ENCODE measurements at regions not wholly inside any gene's neighbourhood (a gene's known extent, or its start where the extent isn't known, plus 50 kb on each side); places are given as distances from the start of the nearest gene placed in this dataset.
"Not testable (repeated sequence)": the region's sequence is repeated elsewhere in the genome, so short reads cannot be mapped to it uniquely, and the experiment has no call there.

- peak; percentile 11 for DNase-seq (ENCODE audit: low spot score)
- H3K4me3 ChIP-seq (ENCODE audit: low read depth, low read length, poor library complexity, severe bottlenecking); CTCF ChIA-PET; BruUV-seq (replicated peaks); intact Hi-C loops (cut with micrococcal nuclease; ENCODE audit: unreplicated experiment); H3K36me3 ChIP-seq (ENCODE audit: insufficient read depth, low read length, poor library complexity, severe bottlenecking); H3K4me1 ChIP-seq (ENCODE audit: insufficient read depth, low read length, poor library complexity, severe bottlenecking); H3K9me3 ChIP-seq (ENCODE audit: low read depth, low read length, poor library complexity, severe bottlenecking); H3K27me3 ChIP-seq (replicated peaks; ENCODE audit: insufficient read depth, low read depth, low read length, poor library complexity); POLR2A ChIA-PET (ENCODE audit: low non-redundant PET); H3K27ac ChIP-seq (ENCODE audit: low read depth, low read length, poor library complexity, severe bottlenecking): not testable (repeated sequence)
- TF ChIP-seq CTCF (conservative IDR thresholded peaks at IDR 0.05; ENCODE audit: low read depth, low read length) = 0 out of 2 replicates have a peak, but pooled peaks have one; percentile 33
Observed at GRCh38 chr12:8373744-8374143, 82.0 kb upstream of the CLEC6A start.

- CTCF ChIA-PET; intact Hi-C loops (cut with micrococcal nuclease; ENCODE audit: unreplicated experiment); POLR2A ChIA-PET (ENCODE audit: low non-redundant PET); H3K4me1 ChIP-seq (ENCODE audit: insufficient read depth, low read length, poor library complexity, severe bottlenecking); BruUV-seq (replicated peaks); H3K27ac ChIP-seq (ENCODE audit: low read depth, low read length, poor library complexity, severe bottlenecking); H3K9me3 ChIP-seq (ENCODE audit: low read depth, low read length, poor library complexity, severe bottlenecking); H3K4me3 ChIP-seq (ENCODE audit: low read depth, low read length, poor library complexity, severe bottlenecking); H3K36me3 ChIP-seq (ENCODE audit: insufficient read depth, low read length, poor library complexity, severe bottlenecking); DNase-seq (ENCODE audit: low spot score); H3K27me3 ChIP-seq (replicated peaks; ENCODE audit: insufficient read depth, low read depth, low read length, poor library complexity): not testable (repeated sequence)
Observed at GRCh38 chr12:8375122-8375521, 80.6 kb upstream of the CLEC6A start.

- POLR2A ChIA-PET (ENCODE audit: low non-redundant PET); intact Hi-C loops (cut with micrococcal nuclease; ENCODE audit: unreplicated experiment); CTCF ChIA-PET; H3K27ac ChIP-seq (ENCODE audit: low read depth, low read length, poor library complexity, severe bottlenecking); H3K27me3 ChIP-seq (replicated peaks; ENCODE audit: insufficient read depth, low read depth, low read length, poor library complexity); H3K4me3 ChIP-seq (ENCODE audit: low read depth, low read length, poor library complexity, severe bottlenecking); BruUV-seq (replicated peaks); H3K36me3 ChIP-seq (ENCODE audit: insufficient read depth, low read length, poor library complexity, severe bottlenecking); DNase-seq (ENCODE audit: low spot score); H3K9me3 ChIP-seq (ENCODE audit: low read depth, low read length, poor library complexity, severe bottlenecking); H3K4me1 ChIP-seq (ENCODE audit: insufficient read depth, low read length, poor library complexity, severe bottlenecking): not testable (repeated sequence)
Observed at GRCh38 chr12:8377756-8378155, 78.0 kb upstream of the CLEC6A start.

DNA sequence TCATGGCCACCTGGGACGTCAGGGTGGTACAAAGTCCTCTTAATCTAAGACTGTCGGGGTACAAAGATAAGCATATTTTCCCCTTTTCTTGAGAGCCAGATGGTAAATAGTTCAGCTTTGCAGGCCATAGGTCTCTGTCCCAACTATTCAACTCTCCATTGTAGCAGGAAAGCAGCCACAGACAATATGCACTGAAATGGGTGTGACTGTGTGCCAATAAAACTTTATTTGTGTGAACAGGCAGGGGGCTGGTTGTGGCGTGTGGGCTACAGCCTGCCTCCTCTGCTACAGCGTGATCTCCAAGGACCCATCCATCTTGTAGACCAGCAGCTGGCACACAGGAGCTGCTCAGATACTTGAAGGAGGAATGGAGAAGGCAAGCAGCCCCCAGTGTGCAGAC is 73.2 kb upstream of the CLEC6A start:
- H3K27ac ChIP-seq (ENCODE audit: low read depth, low read length, poor library complexity, severe bottlenecking); intact Hi-C loops (cut with micrococcal nuclease; ENCODE audit: unreplicated experiment); POLR2A ChIA-PET (ENCODE audit: low non-redundant PET); CTCF ChIA-PET; H3K9me3 ChIP-seq (ENCODE audit: low read depth, low read length, poor library complexity, severe bottlenecking); H3K4me1 ChIP-seq (ENCODE audit: insufficient read depth, low read length, poor library complexity, severe bottlenecking); BruUV-seq (replicated peaks); H3K4me3 ChIP-seq (ENCODE audit: low read depth, low read length, poor library complexity, severe bottlenecking); H3K36me3 ChIP-seq (ENCODE audit: insufficient read depth, low read length, poor library complexity, severe bottlenecking); DNase-seq (ENCODE audit: low spot score); H3K27me3 ChIP-seq (replicated peaks; ENCODE audit: insufficient read depth, low read depth, low read length, poor library complexity): not testable (repeated sequence)

DNA sequence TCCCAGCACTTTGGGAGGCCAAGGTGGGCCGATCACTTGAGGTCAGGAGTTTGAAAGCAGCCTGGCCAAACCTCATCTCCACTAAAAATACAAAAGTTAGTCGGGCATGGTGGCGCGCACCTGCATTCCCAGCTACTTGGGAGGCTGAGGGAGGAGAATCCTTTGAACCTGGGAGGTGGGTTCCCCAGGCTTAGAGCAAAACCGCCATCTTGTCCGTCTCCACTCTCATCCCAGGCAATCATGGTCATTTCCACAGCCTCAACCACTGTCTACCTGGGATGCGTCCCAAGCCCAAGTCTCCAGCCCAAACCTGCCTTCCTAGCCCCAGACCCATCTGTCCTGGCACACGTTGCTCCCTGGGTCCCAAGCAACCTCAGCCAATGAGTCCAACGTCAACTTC is 71.1 kb upstream of the CLEC6A start:
- POLR2A ChIA-PET (ENCODE audit: low non-redundant PET); CTCF ChIA-PET; BruUV-seq (replicated peaks): not testable (repeated sequence)

DNA sequence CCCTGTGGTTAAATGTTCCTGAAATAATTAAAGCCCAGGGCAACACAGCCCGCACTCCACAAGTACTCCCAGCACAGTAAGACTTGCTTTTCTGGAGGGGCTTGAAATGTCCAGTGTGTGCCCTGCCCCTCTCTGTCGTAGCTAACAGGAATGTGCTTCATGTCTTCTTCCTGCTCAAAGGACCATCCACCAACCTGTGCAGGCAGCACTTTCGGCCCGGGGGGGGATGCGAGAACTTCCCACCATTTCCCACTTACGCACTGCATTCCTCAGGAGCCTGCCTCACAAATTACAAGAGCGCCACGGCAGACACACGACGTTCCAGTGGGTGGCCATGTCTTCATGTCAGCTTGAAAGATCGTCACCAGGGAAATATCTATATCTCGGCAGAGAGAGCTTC is 70.3 kb upstream of the CLEC6A start:
- H3K36me3 ChIP-seq (ENCODE audit: insufficient read depth, low read length, poor library complexity, severe bottlenecking); H3K9me3 ChIP-seq (ENCODE audit: low read depth, low read length, poor library complexity, severe bottlenecking); H3K4me1 ChIP-seq (ENCODE audit: insufficient read depth, low read length, poor library complexity, severe bottlenecking); H3K27ac ChIP-seq (ENCODE audit: low read depth, low read length, poor library complexity, severe bottlenecking); intact Hi-C loops (cut with micrococcal nuclease; ENCODE audit: unreplicated experiment); DNase-seq (ENCODE audit: low spot score); CTCF ChIA-PET; H3K4me3 ChIP-seq (ENCODE audit: low read depth, low read length, poor library complexity, severe bottlenecking); H3K27me3 ChIP-seq (replicated peaks; ENCODE audit: insufficient read depth, low read depth, low read length, poor library complexity); BruUV-seq (replicated peaks); POLR2A ChIA-PET (ENCODE audit: low non-redundant PET): not testable (repeated sequence)

More for the DNA sequence above, 71.1 kb upstream of the CLEC6A start:
- H3K27me3 ChIP-seq (replicated peaks; ENCODE audit: insufficient read depth, low read depth, low read length, poor library complexity); H3K4me3 ChIP-seq (ENCODE audit: low read depth, low read length, poor library complexity, severe bottlenecking); intact Hi-C loops (cut with micrococcal nuclease; ENCODE audit: unreplicated experiment); H3K9me3 ChIP-seq (ENCODE audit: low read depth, low read length, poor library complexity, severe bottlenecking); H3K27ac ChIP-seq (ENCODE audit: low read depth, low read length, poor library complexity, severe bottlenecking); H3K36me3 ChIP-seq (ENCODE audit: insufficient read depth, low read length, poor library complexity, severe bottlenecking); H3K4me1 ChIP-seq (ENCODE audit: insufficient read depth, low read length, poor library complexity, severe bottlenecking); DNase-seq (ENCODE audit: low spot score): not testable (repeated sequence)

GRCh38 chr12:8386661-8387060 is 69.1 kb upstream of the CLEC6A start:
- not testable (repeated sequence) for H3K27me3 ChIP-seq (replicated peaks; ENCODE audit: insufficient read depth, low read depth, low read length, poor library complexity)

More at GRCh38 chr12:8386661-8387060, 69.1 kb upstream of the CLEC6A start:
- H3K4me1 ChIP-seq (ENCODE audit: insufficient read depth, low read length, poor library complexity, severe bottlenecking); BruUV-seq (replicated peaks); POLR2A ChIA-PET (ENCODE audit: low non-redundant PET); H3K36me3 ChIP-seq (ENCODE audit: insufficient read depth, low read length, poor library complexity, severe bottlenecking); CTCF ChIA-PET; DNase-seq (ENCODE audit: low spot score); intact Hi-C loops (cut with micrococcal nuclease; ENCODE audit: unreplicated experiment); H3K27ac ChIP-seq (ENCODE audit: low read depth, low read length, poor library complexity, severe bottlenecking); H3K4me3 ChIP-seq (ENCODE audit: low read depth, low read length, poor library complexity, severe bottlenecking); H3K9me3 ChIP-seq (ENCODE audit: low read depth, low read length, poor library complexity, severe bottlenecking): not testable (repeated sequence)
